Mesothelial cell of epicardium (in vitro differentiated cells): ENCODE measurements at regions not wholly inside any gene's neighbourhood (a gene's known extent, or its start where the extent isn't known, plus 50 kb on each side); places are given as distances from the start of the nearest gene placed in this dataset.

Source experiments
- DNase-seq, 2 experiments: peaks; one replicate each; pipeline ENCODE4 v3.0.0; 2021; ENCODE audit warnings: low spot score in 2 of 2; ENCODE audit not compliant: unreplicated experiment in 2 of 2
- H3K27ac Mint-ChIP-seq: 2 replicates; pipeline ENCODE4 v1.8.0; 2021; ENCODE audit warnings: mixed read lengths
- H3K27me3 Mint-ChIP-seq: 2 replicates; pipeline ENCODE4 v1.8.0; 2021; ENCODE audit warnings: low read depth, mixed read lengths
- H3K36me3 Mint-ChIP-seq: 2 replicates; pipeline ENCODE4 v1.8.0; 2021; ENCODE audit warnings: mixed read lengths
- H3K4me1 Mint-ChIP-seq: 2 replicates; pipeline ENCODE4 v1.8.0; 2021; ENCODE audit warnings: mixed read lengths
- H3K4me3 Mint-ChIP-seq: 2 replicates; pipeline ENCODE4 v1.8.0; 2021; ENCODE audit warnings: mild to moderate bottlenecking, moderate library complexity, mixed read lengths
- H3K9me3 Mint-ChIP-seq: 2 replicates; pipeline ENCODE4 v1.8.0; 2021; ENCODE audit warnings: mixed read lengths
- CTCF ChIP-seq: fragments of 200-600 bp; sonication (generic); IDR thresholded peaks from one replicate; pipeline ENCODE4 v1.5.0; 2021; ENCODE audit warnings: antibody characterized with exemption; ENCODE audit not compliant: unreplicated experiment

- TF ChIP-seq CTCF: no peak
- Mint-ChIP-seq H3K27me3 (peaks cover 10% of the 10 kb centered on the region), H3K4me1 (no peaks in the 10 kb centered on the region), H3K27ac (no peak overlapping the region), H3K36me3 (no peaks in the 10 kb centered on the region), H3K9me3 (no peaks in the 10 kb centered on the region), H3K4me3 (no peak overlapping the region)
- DNase-seq: no peak
Observed at GRCh38 chr15:53106505-53107286, 316.6 kb upstream of the ONECUT1 start.

- TF ChIP-seq CTCF: no peak
Observed at GRCh38 chr15:53102483-53102882, 312.3 kb upstream of the ONECUT1 start.

GRCh38 chr15:53080484-53080883 lies 290.3 kb upstream of the ONECUT1 start:
- H3K27ac Mint-ChIP-seq: no peak overlapping the region
- peaks cover 2% of the 10 kb centered on the region for H3K27me3 Mint-ChIP-seq
- no peak for DNase-seq
- TF ChIP-seq CTCF: no peak
- H3K36me3 Mint-ChIP-seq: no peaks in the 10 kb centered on the region
- H3K4me1 Mint-ChIP-seq: no peaks in the 10 kb centered on the region
- no peak overlapping the region for H3K4me3 Mint-ChIP-seq
- H3K9me3 Mint-ChIP-seq: no peaks in the 10 kb centered on the region

More at GRCh38 chr15:53102483-53102882, 312.3 kb upstream of the ONECUT1 start:
- Mint-ChIP-seq H3K9me3 (peaks cover 6% of the 10 kb centered on the region), H3K27me3 (no peaks in the 10 kb centered on the region), H3K4me1 (no peaks in the 10 kb centered on the region), H3K27ac (no peak overlapping the region), H3K36me3 (no peaks in the 10 kb centered on the region), H3K4me3 (no peak overlapping the region)
- DNase-seq: no peak

- no peak for DNase-seq
- peaks cover 6% of the 10 kb centered on the region for H3K27me3 Mint-ChIP-seq
- no peak overlapping the region for H3K27ac Mint-ChIP-seq
- no peak overlapping the region for H3K4me3 Mint-ChIP-seq
- no peaks in the 10 kb centered on the region for H3K36me3 Mint-ChIP-seq
- H3K9me3 Mint-ChIP-seq: no peaks in the 10 kb centered on the region
- no peak for TF ChIP-seq CTCF
- H3K4me1 Mint-ChIP-seq: no peaks in the 10 kb centered on the region
Observed at GRCh38 chr15:53074221-53074620, 284.1 kb upstream of the ONECUT1 start.

GRCh38 chr15:53072077-53072476 lies 281.9 kb upstream of the ONECUT1 start:
- no peaks in the 10 kb centered on the region for H3K36me3 Mint-ChIP-seq
- no peak for TF ChIP-seq CTCF
- no peak overlapping the region for H3K4me3 Mint-ChIP-seq
- no peak overlapping the region for H3K27ac Mint-ChIP-seq
- H3K9me3 Mint-ChIP-seq: no peaks in the 10 kb centered on the region
- H3K27me3 Mint-ChIP-seq: peaks cover 11% of the 10 kb centered on the region
- peak; percentile 68 to 85 for DNase-seq
- H3K4me1 Mint-ChIP-seq: no peaks in the 10 kb centered on the region
